ENCODE measurements at regions not wholly inside any gene's neighbourhood (a gene's known extent, or its start where the extent isn't known, plus 50 kb on each side); places are given as distances from the start of the nearest gene placed in this dataset.

DNA sequence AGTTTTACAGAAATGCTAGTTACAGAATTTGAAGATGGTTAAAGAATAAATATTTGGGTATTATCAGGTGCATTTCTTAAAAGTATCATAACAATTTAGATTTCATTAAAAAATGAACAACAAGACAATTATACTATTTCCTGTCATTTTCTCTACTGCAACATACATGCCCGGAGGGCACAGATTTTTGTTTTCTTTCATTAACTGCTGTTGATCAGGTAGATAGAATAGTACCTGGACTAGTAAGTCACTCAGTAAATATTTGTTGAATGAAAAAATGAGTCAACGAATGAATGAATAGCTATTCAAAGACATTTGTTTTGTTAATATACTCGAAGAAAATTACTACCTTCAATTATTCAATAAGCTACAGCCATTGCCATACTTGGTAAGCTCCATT lies 531.2 kb upstream of the VRK2 start:
- DNase-seq (ENCODE audit: low spot score) = no peak
- in situ Hi-C loops (cut with MboI; ENCODE audit: low sequenced_read_pairs, unreplicated experiment) = loop anchor here (25.0 kb wide), 1 partner anchor 1328 kb away; the partner anchor contains the start of gene CCDC85A
- TF ChIP-seq, protein P1, sequence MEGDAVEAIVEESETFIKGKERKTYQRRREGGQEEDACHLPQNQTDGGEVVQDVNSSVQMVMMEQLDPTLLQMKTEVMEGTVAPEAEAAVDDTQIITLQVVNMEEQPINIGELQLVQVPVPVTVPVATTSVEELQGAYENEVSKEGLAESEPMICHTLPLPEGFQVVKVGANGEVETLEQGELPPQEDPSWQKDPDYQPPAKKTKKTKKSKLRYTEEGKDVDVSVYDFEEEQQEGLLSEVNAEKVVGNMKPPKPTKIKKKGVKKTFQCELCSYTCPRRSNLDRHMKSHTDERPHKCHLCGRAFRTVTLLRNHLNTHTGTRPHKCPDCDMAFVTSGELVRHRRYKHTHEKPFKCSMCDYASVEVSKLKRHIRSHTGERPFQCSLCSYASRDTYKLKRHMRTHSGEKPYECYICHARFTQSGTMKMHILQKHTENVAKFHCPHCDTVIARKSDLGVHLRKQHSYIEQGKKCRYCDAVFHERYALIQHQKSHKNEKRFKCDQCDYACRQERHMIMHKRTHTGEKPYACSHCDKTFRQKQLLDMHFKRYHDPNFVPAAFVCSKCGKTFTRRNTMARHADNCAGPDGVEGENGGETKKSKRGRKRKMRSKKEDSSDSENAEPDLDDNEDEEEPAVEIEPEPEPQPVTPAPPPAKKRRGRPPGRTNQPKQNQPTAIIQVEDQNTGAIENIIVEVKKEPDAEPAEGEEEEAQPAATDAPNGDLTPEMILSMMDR (IDR thresholded peaks at IDR 0.05; ENCODE audit: borderline replicate concordance, control extremely low read depth, extremely low read depth, insufficient read depth, missing control alignments) = no peak

DNA sequence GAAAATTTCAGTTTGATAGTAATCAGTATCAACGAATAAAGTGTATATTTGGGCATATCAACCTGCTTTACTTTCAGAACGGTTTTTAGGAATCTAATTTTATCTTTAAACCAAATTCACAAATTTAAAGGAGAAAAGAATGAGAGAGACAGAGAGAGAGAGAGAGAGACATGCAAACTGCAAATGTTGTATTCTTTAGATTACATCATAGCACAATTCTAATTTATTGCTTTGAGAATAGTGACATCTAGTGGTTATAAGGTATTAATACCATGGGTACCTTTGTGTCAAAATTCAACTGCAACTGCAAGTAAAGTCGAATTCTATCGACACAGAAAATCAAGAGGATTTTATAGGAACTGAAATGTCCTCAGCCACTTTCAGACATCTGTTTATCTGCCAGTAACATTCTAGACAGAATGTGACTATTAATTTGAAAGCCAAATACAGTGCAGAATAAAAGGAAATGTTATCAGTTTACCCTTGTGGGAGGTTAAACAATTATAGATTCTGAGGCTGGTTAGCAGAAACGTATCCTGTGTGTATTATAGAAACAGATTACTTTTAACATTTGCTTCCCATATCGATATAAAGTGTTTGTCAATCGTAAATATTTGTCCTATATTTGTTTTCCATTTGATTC lies 529.8 kb upstream of the VRK2 start:
- in situ Hi-C loops (cut with MboI; ENCODE audit: low sequenced_read_pairs, unreplicated experiment) = loop anchor here (25.0 kb wide), 1 partner anchor 1330 kb away; the partner anchor contains the start of gene CCDC85A
- peak; percentile 38 for DNase-seq (ENCODE audit: low spot score)
- TF ChIP-seq, protein P1 (IDR thresholded peaks at IDR 0.05; ENCODE audit: borderline replicate concordance, control extremely low read depth, extremely low read depth, insufficient read depth, missing control alignments) = peak; percentile 21

DNA sequence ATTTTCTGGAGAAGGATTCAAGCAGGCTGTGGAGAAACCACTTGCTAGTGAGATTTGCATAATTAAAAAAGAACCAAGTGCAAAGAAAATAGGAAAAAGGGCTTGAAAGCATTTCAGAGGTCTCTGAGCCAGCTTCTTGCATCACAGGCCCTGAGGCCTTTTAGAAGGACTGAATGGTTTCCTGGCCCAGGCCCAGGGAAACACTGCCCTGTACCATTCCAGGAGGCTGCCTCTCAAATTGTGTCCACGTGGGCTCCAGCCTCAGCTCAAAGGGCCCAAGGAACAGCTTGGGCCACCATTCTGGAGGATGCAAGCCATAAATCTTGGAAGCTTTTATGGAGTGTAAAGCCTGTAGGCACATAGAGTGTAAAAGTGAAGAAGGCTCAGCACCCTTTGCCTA lies 523.3 kb upstream of the VRK2 start:
- no peak for DNase-seq (ENCODE audit: low spot score)
- in situ Hi-C loops (cut with MboI; ENCODE audit: low sequenced_read_pairs, unreplicated experiment) = loop anchor here (25.0 kb wide), 1 partner anchor 1336 kb away; the partner anchor contains the start of gene CCDC85A
- TF ChIP-seq, protein P1 (IDR thresholded peaks at IDR 0.05; ENCODE audit: borderline replicate concordance, control extremely low read depth, extremely low read depth, insufficient read depth, missing control alignments) = no peak

DNA sequence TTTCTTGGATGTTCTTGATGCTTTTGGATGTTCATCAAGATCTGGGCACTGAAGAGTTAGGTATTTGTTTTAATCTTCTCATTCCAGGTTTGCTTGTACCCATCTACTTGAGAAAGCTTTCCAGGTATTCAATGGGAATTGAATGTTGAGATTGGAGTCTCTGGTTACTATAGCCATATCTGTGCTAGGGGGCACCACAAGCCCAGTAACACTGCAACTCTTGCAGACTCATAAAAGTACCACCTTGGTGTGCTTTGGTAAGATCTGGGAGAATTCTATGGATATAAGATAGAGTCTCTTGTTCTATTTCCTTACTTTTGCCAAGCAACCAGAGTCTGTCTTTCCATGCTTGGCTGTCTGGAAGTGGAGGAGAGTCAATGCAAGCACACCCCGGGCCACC lies 518.9 kb upstream of the VRK2 start:
- TF ChIP-seq, protein P1 (IDR thresholded peaks at IDR 0.05; ENCODE audit: borderline replicate concordance, control extremely low read depth, extremely low read depth, insufficient read depth, missing control alignments) = no peak
- DNase-seq (ENCODE audit: low spot score) = no peak
- in situ Hi-C loops (cut with MboI; ENCODE audit: low sequenced_read_pairs, unreplicated experiment) = no loop called here

DNA sequence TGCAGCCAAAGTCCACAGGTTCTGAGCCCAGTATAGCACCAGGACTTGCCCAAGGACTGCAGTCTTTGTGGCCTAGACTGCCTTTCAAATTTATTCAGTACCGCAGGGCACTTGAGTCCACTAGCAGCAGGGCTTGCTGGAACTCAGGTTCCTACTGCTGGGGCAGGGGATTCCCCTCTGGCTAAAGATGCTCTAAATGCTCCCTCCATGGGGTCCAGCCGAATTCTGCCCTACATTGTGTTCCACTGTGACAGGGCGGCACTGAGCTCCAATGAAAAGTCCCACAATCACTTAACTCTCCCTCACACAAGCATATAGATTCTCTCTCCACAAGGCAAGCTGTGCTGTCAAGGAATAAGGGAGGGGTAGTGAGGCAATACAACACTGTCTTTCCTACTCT lies 518.1 kb upstream of the VRK2 start:
- in situ Hi-C loops (cut with MboI; ENCODE audit: low sequenced_read_pairs, unreplicated experiment) = no loop called here
- TF ChIP-seq, protein P1 (IDR thresholded peaks at IDR 0.05; ENCODE audit: borderline replicate concordance, control extremely low read depth, extremely low read depth, insufficient read depth, missing control alignments) = no peak
- DNase-seq (ENCODE audit: low spot score) = no peak

DNA sequence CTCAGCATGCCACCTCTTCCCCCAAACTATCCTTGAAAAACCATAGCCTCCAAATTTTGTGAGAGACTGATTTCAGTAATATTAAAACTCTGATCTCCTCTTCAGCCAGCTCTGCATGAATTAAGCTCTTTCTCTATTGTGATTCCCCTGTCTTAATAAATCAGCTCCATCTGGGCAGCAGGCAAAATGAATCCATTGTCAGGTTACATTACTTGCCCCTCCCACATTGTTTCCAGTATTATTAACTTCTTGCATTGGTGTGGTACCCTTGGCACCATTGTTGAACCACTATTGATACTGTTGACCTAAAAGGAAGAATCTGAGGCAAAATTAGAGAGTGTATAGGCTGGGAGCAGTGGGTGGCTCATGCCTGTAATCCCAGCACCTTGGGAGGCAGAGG lies 512.2 kb upstream of the VRK2 start:
- in situ Hi-C loops (cut with MboI; ENCODE audit: low sequenced_read_pairs, unreplicated experiment) = no loop called here

More for the DNA sequence above, 512.2 kb upstream of the VRK2 start:
- no peak for DNase-seq (ENCODE audit: low spot score)
- TF ChIP-seq, protein P1 (IDR thresholded peaks at IDR 0.05; ENCODE audit: borderline replicate concordance, control extremely low read depth, extremely low read depth, insufficient read depth, missing control alignments) = no peak

Measured in GM13976 (cell line).